Body of pancreas (tissue), 4 donors: ENCODE measurements at regions not wholly inside any gene's neighbourhood (a gene's known extent, or its start where the extent isn't known, plus 50 kb on each side); places are given as distances from the start of the nearest gene placed in this dataset.

ENCODE experiments used
- CTCF ChIP-seq, 7 experiments: fragments of 450-650 bp in 4 of 7; fragments of 200-600 bp in 3 of 7; sonication (generic) in 3 of 7; IDR thresholded peaks; one replicate each; pipeline ENCODE4 v1.5.1; 2016 to 2019; ENCODE audit warnings: antibody characterized with exemption in 7 of 7
- POLR2A ChIP-seq, 3 donors: fragments of 450-650 bp; IDR thresholded peaks; one replicate each; pipeline ENCODE4 v1.6.1; 2016; ENCODE audit warnings: antibody characterized with exemption in 3 of 3, mild to moderate bottlenecking in 2 of 3

DNA sequence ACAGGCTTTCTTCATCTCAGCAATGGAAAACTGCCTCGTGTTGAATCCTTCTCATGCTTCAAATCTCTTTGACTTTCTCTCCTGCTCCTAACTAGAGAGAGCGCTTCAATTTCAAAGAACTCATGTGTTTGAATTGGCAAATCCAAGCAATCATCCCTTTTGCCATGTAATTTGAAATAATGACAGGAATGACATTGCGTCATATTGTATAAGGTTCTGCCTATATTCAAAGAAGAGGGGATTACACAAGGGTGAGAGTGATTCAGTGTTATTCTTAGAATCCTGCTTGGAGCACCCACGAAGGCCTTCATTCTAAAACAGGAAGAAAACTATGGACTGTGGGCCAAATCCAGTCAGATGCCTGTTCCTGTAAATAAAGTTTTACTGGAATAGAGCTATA is 720.6 kb downstream of the JRKL start:
- TF ChIP-seq CTCF (IDR thresholded peaks at IDR 0.05) (no peak), POLR2A (IDR thresholded peaks at IDR 0.05) (no peak)
